Urothelium cell line (cell line): ENCODE measurements at regions not wholly inside any gene's neighbourhood (a gene's known extent, or its start where the extent isn't known, plus 50 kb on each side); places are given as distances from the start of the nearest gene placed in this dataset.

Experiments used
- DNase-seq: peaks from one replicate; pipeline ENCODE4 v3.0.0; 2011; ENCODE audit warnings: low spot score, mixed read lengths
- FAIRE-seq: peaks from 2 replicates; lab custom pipeline; 2011; peaks lifted over from hg19 to GRCh38; lab: Jason Lieb, UNC

GRCh38 chr6:14848019-14848418, 397.9 kb upstream of the JARID2 start:
- FAIRE-seq (no peak), DNase-seq (no peak)

- no peak for FAIRE-seq
- no peak for DNase-seq
Measured at GRCh38 chr6:14849185-14849584, 396.7 kb upstream of the JARID2 start.

GRCh38 chr6:14851281-14851680, 394.6 kb upstream of the JARID2 start:
- FAIRE-seq (no peak), DNase-seq (no peak)

DNA sequence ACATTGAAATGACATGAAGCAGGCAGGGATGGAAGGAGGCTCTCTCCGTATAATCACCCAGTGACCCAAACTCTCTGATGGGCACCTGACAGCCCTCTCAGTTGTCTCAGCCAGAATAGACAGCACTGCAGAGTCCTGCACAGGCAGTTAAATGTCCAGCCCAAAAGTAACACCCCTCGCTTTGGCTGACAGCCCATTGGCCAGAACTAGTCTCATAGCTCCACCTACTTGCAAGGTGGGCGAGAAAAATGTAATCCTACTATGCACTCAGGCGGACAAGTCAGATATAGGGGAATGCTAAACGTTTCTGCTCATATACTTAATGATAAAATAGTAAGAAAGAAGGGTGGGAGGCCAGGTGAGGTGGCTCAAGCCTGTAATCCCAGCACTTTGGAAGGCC, 393.5 kb upstream of the JARID2 start:
- FAIRE-seq (no peak), DNase-seq (no peak)

- FAIRE-seq (no peak), DNase-seq (no peak)
Measured at GRCh38 chr6:14856177-14856576, 389.7 kb upstream of the JARID2 start.

- no peak for DNase-seq
- no peak for FAIRE-seq
Measured at GRCh38 chr6:14857001-14857400, 388.9 kb upstream of the JARID2 start.

DNA sequence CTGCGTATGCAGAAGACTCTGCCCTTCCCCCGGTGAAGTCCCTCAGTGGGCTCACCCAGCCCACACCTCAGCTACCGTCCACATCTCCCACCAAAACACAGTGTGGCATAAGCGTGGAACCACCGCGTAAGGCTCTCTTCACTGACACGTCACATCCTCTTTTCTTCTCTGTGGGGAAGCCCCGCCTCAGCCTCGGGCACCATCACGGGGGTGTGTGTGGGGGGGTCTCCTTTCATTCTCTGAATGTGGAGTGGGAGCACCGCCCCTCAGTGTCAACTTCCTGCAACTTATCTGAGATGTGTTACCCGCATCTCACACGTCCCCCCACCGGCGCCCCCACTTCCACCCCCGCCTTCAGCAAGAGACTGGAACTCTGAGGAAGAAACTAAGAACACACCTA, 388.4 kb upstream of the JARID2 start:
- no peak for FAIRE-seq
- DNase-seq, result no peak

DNA sequence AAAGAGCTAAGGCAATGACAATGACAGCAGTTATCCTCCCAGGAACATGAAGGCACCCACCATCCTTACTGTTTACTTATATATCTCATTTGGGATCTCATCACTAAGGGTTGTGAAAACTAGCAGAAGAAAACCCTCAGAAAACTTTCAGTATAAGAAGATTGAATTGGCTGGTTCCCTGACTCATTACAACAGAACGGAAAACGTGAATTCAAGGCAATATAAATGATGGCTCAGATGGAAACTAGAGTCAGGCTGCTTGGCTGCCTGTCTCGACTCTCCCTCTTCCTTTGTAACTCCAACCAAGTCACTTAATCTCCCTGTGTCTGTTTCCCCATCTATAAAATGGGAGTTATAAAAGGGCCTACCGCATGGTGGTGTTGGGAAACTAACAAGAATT, 387.1 kb upstream of the JARID2 start:
- no peak for FAIRE-seq
- DNase-seq, result no peak

DNA sequence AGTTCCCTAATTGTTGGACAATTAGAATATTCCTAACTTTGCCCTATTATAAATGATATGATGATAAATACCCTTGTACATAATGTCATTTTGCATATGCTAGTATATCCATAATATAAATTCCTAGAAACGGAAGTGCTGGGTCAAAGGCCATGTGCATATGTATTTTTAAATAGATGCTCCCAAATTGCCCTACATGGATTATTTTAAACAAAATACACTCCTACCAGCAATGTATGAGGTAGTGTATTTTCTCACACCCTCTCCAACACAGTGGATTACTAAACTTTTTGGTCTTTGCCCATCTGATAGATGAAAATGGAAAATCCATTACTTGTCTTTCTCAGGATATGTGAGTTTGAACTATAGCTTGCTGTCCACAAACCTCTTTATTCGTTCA, 385.1 kb upstream of the JARID2 start:
- no peak for FAIRE-seq

GRCh38 chr6:14861491-14861943, 384.4 kb upstream of the JARID2 start:
- DNase-seq (no peak), FAIRE-seq (no peak)

More for the DNA sequence above, 385.1 kb upstream of the JARID2 start:
- DNase-seq, result no peak

- no peak for DNase-seq
- no peak for FAIRE-seq
Measured at GRCh38 chr6:14862845-14863244, 383.0 kb upstream of the JARID2 start.

DNA sequence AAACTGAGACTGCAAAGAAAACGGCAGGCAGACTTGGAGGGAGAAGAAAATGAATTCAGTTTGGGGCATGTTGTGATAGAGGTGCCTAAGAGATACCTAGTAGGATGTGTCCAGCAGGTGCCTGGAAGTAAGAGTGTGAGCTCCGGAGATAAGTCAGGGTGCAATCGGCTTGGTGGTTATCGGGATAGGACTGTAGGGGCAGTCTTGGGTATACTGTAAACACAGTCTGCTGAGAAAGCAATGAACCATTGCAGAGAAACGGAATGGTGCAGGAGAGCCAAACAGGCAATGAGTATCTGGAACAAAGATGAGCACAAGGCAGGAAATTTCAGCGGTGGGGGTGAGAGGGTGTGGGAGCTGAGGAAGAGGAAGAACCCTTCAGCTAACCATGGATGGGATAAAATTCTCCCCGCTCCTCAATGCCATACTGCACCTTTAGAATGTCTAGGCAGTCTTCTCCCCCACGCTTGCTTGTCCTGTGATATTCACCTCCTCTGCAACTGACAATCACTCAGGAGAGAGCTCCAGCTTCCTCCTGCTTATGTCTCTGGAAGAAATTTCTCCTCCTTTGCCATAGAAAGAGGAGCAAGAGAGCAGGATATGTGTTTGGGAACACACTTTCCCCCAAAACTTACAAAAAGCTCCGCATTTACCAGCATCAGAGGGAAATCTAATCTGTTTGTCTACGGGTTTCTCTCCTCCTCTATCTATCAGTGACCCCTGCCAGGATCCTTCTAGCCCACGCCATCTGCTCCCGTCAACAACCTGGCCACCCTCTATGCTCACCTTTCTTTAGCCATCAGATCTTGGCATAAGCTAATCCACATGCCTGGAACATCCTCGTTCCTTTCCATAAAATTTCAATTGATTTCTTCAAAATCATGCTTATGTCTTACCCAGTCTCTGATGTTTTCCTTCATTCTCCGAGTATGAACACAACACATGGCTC, 381.7 kb upstream of the JARID2 start:
- DNase-seq, result no peak

GRCh38 chr6:14865531-14866100, 380.3 kb upstream of the JARID2 start:
- DNase-seq (no peak), FAIRE-seq (no peak)

More for the DNA sequence above, 381.7 kb upstream of the JARID2 start:
- no peak for FAIRE-seq

DNA sequence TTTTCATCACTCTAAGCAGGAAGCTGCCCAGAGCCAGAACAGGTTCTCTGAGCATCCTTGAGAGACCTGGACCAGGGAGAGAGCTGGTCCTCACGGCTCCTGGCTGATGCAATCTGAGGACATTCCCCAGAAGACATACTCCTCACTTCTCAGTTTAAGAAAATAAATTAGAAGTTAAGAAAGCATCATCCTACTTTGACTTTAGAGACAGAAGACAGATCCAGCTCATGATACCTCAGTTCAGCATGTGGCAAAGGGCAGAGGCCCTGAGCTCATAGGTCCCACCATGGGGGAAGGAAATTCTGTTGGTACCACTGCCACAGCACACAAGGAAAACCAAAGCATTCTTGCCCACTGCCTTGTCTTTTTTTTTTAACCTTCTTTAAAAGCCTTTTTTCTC, 378.1 kb upstream of the JARID2 start:
- no peak for FAIRE-seq
- no peak for DNase-seq

DNA sequence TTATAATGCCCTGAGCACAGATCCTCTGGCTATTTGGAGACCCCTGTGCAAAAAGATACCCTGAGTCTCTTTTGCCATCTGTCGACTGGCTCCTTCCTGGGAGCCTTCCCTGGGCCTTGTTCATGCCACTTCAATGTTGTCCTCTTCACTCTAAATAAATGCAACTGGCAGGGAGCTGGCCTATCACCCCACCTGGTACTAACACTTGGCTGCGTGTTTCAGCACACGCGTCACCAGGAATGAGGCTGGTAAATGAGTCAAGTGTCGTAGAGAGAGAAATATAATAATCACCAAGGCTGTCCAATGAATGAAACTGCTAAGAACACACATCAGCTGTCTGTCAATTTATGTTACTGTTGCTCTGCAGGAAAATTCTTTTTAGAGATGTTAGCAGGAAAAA, 374.6 kb upstream of the JARID2 start:
- no peak for FAIRE-seq
- DNase-seq, result no peak

DNA sequence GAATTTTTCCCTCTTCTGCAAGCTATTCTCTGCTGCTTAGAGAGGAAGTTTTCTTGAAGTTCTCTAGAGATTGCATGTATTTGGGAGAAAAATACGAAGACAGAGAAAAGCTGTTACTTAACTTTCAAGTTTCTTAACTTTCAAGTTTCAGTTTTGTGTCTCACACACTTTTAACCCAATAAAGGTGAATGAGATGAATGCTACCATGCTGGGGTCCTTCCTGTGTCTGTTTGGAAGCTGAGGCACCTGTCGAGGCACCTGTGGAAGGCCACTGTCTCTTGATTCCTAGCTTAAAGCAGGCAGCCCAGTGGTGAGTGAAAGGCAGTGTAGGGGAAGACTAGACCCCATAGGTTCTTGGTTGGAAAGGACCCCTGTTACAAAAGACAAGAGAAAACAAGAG, 372.8 kb upstream of the JARID2 start:
- DNase-seq (no peak), FAIRE-seq (no peak)

DNA sequence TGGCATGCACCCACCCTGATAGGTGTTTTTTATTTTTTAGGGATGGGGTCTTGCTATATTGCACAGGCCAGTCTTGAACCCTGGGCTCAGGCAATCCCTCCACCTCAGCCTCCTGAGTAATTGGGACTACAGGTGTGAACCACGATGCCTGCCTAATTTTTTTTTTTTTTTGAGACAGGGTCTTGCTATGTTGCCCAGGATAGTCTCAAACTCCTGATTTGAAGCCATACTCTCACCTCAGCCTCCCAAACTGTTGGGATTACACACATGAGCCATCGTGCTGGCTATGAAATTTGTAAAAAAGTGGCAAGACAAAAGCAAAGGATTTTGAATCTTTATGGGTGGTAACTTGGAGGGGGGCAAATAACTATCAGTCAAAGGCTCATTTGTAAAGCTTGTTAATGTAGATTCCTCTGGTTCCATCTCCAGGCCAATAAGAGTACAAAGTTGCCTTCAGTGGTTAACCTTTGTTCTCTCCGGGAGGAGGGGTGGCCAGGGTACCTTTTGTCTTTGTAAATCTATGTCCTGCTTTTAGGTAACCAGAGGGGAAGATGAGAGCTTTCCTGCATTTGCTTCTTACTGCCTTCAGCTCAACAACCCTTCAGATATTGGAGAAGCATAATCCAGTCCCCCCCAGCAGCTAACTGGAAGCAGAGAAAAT, 372.0 kb upstream of the JARID2 start:
- FAIRE-seq, result no peak
- no peak for DNase-seq

DNA sequence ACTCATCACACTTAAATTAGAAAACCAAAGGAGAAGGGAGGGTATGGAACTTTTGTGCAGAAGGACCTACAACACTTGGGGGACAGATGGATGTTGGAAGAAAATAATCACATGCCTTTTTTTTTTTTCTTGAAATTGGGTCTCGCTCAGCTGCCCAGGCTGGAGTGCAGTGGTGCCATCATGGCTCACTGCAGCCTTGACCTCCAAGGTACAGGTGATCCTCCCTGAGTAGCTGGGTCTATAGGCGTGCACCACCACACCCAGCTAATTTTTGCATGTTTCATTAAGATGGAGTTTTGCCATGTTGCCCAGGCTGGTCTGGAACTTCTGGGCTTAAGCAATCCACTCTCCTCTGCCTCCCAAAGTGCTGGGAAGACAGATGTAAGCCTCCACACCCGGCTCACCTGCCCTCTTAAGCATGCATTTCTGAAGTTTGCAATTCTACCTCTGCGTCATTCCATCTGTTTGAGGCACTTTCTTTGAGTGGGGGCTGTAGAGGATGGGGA, 370.8 kb upstream of the JARID2 start:
- FAIRE-seq, result no peak
- no peak for DNase-seq

- no peak for DNase-seq
- FAIRE-seq, result no peak
Measured at GRCh38 chr6:14875481-14876063, 370.3 kb upstream of the JARID2 start.

GRCh38 chr6:14876778-14877613, 368.9 kb upstream of the JARID2 start:
- peak; percentile 51 for DNase-seq
- no peak for FAIRE-seq
